ENCODE measurements at regions not wholly inside any gene's neighbourhood (a gene's known extent, or its start where the extent isn't known, plus 50 kb on each side); places are given as distances from the start of the nearest gene placed in this dataset.

DNA sequence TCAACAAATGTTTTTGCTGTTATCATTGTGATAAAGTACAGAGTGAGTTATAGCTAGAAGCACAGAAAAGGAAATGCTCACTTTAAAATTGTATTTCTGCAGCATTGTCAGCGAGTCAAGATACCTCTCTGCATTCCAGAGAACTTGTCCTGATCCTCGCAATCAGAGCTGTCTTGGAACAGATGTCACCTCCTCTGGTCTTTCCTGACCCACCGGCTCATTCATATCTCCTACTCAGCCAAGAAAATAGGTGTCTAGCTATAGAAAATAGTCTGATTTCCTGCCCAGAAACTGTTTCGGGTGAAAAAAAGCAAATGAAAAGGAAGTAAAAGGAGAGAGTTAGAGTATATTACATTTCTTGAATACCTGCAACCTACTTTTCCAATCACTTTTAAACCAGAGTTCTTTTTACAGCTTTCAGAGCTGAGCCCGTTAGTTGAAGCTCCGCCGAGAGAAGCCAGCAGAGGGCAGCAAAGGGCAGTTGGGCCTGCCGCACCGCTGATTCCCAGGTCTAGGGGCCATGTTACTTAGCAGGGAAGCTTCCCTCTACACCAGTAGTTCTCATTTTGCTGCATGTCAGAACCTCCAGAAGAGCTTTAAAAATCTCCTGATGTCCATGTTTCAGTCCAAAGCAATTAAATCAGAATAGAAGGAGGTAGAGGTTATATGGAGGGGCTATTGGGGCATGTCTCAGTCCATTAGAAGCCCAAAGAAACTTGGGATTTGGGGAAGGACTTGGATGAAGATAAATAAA is 185.7 kb upstream of the THRB start:
- TF ChIP-seq EZH2 (IDR thresholded peaks at IDR 0.05; ENCODE audit: insufficient read depth, poor library complexity, severe bottlenecking): no peak
- TF ChIP-seq EZH2phosphoT487 (IDR thresholded peaks at IDR 0.05; ENCODE audit: insufficient read depth, low read depth): no peak

Measured in GM23248 (cell line).